GM21381 (cell line): ENCODE measurements at regions not wholly inside any gene's neighbourhood (a gene's known extent, or its start where the extent isn't known, plus 50 kb on each side); places are given as distances from the start of the nearest gene placed in this dataset.
"Not testable (repeated sequence)": the region's sequence is repeated elsewhere in the genome, so short reads cannot be mapped to it uniquely, and the experiment has no call there.

Source experiments
- ATAC-seq: cut with Tn5 transposase; IDR thresholded peaks from one replicate; pipeline ENCODE4 v1.9.1; 2021; ENCODE audit warnings: mild to moderate bottlenecking, moderate library complexity; ENCODE audit not compliant: unreplicated experiment

- ATAC-seq = no peak
These were observed 186.1 kb downstream of the KTN1 start for GRCh38 chr14:55766071-55766470.

DNA sequence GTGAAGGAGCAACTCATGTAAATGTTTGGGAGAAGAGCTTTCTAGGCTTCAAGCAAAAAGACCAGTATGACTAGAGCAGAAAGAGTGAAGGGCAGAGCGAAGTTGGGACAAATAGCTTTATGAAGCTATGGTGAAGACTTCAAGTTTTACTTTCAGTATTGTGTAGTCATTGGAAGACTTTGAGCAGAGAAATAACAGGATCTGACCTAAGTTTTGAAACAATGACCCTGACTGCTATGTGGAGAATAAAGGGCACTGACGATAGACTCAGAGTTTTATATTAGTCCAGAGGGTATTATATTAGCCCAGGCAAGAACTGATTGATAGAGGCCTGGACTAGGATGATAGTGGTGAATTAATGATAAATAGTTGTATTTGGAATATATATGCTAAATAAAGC lies 187.3 kb downstream of the KTN1 start:
- no peak for ATAC-seq

DNA sequence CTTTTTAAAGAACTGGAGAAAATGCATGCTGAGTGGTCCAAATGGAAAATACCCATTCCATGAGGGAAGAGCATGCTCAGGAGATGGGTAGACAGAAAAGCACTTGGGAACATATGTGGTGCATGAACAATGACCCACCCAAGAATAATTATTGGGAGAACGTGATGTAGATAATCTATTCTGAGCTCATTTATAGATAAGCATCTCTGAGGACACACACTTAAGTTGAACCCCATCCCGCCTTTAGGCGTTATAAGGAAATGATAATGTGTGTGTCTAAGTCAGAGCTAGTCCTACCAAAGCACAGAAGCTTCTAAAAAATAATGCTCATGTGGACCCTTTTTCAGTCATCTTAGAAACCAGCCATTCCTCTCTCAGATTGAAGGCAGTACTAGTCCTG lies 189.9 kb downstream of the KTN1 start:
- no peak for ATAC-seq

DNA sequence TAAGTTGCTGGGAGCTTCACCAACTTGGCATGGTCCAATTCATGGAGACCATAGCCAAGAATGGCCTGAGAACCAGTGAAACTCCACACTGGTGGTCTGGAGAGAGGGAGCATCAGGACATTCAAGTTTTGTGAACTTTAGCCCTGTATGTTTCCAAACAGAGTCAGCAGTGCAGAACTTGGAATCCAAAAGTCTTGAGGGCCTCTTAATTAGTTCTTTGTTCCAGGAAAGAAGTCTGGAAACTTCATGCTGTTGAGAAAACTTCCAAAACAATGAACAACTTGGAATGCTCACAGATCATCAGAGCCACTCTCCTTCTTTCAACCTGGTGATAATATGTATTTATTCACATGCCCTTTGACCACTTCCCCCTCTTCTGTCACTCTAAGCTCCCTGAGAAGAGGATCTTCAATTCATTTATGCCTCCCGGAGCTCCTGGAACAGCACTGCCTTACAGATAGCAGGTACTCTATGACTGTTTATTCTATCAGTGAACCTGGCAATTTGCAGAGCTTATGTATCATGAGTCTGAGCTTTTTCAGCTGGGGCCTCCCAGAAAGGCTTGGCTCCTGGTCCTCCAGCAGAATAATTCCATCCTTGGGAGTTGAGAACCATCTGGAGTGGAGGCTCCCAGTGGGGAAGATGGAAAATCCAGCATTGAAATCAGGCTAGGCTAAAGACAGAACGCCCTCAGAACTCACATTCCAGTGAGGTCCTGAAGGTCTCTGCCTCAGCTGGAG lies 191.4 kb downstream of the KTN1 start:
- no peak for ATAC-seq

DNA sequence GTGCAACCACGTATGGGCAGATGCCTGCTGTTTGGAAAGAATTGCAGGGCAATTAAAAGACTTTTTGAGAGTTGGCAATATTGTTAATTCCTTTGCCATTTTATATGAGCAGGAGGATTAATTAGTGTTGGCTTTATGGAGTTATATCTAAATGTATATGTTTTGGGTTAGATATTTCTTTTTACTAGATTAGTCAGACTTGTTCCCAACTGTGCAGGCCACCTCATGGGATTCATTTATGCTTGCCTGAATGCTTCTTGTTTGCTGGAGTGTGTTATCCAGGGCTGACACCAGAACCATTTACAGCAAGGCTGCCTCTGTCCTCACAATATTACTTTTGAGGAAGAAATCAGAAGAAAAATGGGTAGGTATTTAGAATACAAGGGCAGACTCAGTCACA lies 192.5 kb downstream of the KTN1 start:
- ATAC-seq = no peak

- no peak for ATAC-seq
These were observed 193.3 kb downstream of the KTN1 start for GRCh38 chr14:55773312-55773711.

DNA sequence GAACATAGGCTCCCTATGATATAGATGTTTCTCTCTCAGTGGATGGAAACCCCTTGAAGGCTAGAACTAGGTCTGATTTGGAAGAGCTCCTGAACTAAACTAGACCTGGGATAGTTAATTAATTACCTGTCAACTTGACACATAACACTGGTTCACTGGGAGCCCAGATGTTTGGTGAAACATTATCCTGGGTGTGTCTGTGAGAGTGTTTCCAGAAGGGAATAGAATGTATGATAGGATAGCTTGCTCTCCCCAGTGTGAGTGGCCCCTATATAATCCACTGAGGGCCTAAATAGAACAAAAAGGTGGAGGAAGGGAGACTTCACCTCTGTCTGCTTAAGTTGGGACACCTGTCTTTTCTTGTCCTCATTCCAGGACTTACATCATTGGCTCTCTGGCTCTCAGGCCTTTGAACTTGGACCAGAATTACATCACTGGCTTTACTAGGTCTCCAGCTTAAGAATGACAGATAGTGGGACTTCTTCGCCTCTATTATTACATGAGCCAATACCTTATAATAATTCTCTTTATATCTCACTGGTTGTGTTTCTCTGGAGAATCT lies 194.1 kb downstream of the KTN1 start:
- no peak for ATAC-seq

DNA sequence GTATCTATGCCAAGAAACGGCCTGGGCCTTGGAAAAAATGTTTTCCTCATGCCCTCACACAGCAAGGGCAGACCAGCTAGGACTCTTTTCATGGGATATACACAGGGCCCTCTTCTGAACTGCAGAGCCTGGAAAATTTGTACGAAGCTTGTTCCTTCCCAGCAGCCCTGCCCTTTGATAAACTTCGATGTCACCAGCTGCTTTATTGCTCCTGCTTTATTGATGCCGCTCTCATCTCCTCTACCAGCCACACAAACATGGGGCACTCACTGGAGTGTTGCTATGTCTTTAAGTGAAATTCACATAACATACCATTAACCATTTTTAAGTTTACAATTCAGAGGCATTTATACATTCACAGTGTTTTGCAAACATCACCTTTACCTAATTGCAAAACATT lies 197.9 kb downstream of the KTN1 start:
- no peak for ATAC-seq

GRCh38 chr14:55780156-55780946 lies 200.3 kb downstream of the KTN1 start:
- ATAC-seq = no peak

- no peak for ATAC-seq
These were observed 201.0 kb downstream of the KTN1 start for GRCh38 chr14:55781046-55781445.

DNA sequence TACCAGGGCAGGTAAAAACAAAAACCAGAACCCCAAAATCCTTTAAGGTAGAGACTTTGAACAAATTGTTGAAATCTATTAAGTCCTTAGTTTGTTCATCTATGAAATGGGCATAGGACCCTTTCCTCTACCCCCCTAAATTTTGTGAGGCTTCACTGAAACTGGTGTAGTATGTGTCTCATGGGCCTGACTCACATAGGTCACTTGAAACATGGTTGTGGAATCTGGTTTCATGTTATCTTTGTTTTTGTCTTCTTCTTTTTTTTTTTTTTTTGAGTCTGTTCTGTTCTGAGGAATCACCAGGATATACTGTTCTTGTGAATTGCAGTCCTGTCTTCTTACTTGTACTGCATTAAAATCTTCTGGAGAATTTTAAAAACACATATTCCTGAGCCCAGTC lies 202.2 kb downstream of the KTN1 start:
- no peak for ATAC-seq

DNA sequence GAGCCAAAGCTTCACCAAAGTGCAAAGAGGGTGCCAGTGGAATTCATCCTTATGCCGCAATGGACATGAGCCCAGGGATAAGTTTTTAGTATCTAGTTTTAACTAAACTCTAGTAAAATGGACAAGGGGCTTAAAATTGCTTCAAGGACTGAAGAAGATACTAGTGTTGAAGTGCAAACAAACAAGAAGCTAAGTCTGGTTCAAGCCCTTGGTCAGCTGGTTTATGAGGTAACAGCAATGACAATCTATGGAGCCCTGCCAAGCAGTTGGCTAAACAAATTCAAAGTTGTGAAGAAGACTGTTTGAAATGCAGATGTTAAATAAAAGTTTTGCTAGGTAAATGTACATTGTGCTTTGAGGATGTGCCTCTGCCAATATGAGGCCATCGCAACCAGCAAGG lies 209.4 kb downstream of the KTN1 start:
- no peak for ATAC-seq

GRCh38 chr14:55794655-55795595 lies 214.9 kb downstream of the KTN1 start:
- ATAC-seq = no peak

GRCh38 chr14:55796513-55796912 lies 216.5 kb downstream of the KTN1 start:
- ATAC-seq = not testable (repeated sequence)

GRCh38 chr14:55798406-55798805 lies 218.4 kb downstream of the KTN1 start:
- ATAC-seq = no peak

- no peak for ATAC-seq
These were observed 219.6 kb downstream of the KTN1 start for GRCh38 chr14:55799508-55800095.

GRCh38 chr14:55800156-55800785 lies 220.3 kb downstream of the KTN1 start:
- no peak for ATAC-seq

- ATAC-seq = no peak
These were observed 221.1 kb downstream of the KTN1 start for GRCh38 chr14:55801121-55801520.

GRCh38 chr14:55802986-55803872 lies 223.2 kb downstream of the KTN1 start:
- no peak for ATAC-seq
